Caco-2 (cell line): ENCODE measurements at regions not wholly inside any gene's neighbourhood (a gene's known extent, or its start where the extent isn't known, plus 50 kb on each side); places are given as distances from the start of the nearest gene placed in this dataset.

Experiments
- BruUV-seq: library from RNA; stranded (reverse); fragments of 400-500 nt; replicated peaks from 2 replicates; lab custom pipeline; 2021; lab: Mats Ljungman, UMichigan
- CTCF ChIA-PET: fragments of 300-600 bp; sonication (Branson Sonifier 250); formaldehyde crosslinking; loops from one replicate; lab custom pipeline; 2022; ENCODE audit warnings: antibody characterized with exemption; lab: Charles Lee
- POLR2A ChIA-PET: fragments of 300-600 bp; sonication (Branson Sonifier 250); formaldehyde crosslinking; loops from one replicate; lab custom pipeline; 2022; ENCODE audit warnings: antibody characterized with exemption; lab: Charles Lee
- DNase-seq, 2 experiments: peaks; one replicate each; pipeline versions ENCODE4 v3.0.0 to v3.0.0-alpha.2; 2020 to 2022
- H3K27me3 ChIP-seq: replicated peaks from 2 replicates; pipeline ENCODE4 v1.6.0; 2011; ENCODE audit warnings: low read length; ENCODE audit not compliant: control insufficient read depth, insufficient read depth
- H3K36me3 ChIP-seq: 2 replicates; pipeline ENCODE4 v1.5.1; 2011; ENCODE audit warnings: low read length; ENCODE audit not compliant: control insufficient read depth, insufficient read depth
- H3K4me1 ChIP-seq: fragments of 250-450 bp; sonication (Bioruptor Pico); 2 replicates; pipeline ENCODE4 v1.5.1; 2020; ENCODE audit warnings: mild to moderate bottlenecking
- H3K4me3 ChIP-seq: 2 replicates; pipeline ENCODE4 v1.5.1; 2011; ENCODE audit warnings: low read depth, mild to moderate bottlenecking, control low read depth, low read length
- H3K9me3 ChIP-seq: fragments of 250-450 bp; sonication (Bioruptor Pico); 2 replicates; pipeline ENCODE4 v1.5.1; 2020; ENCODE audit warnings: mild to moderate bottlenecking, moderate library complexity
- H3K27ac Mint-ChIP-seq: one replicate; pipeline ENCODE4 v1.8.0; 2022; ENCODE audit warnings: mixed read lengths; ENCODE audit not compliant: unreplicated experiment
- H3K27me3 Mint-ChIP-seq: one replicate; pipeline ENCODE4 v1.8.0; 2022; ENCODE audit warnings: mixed read lengths; ENCODE audit not compliant: insufficient read depth, unreplicated experiment
- H3K36me3 Mint-ChIP-seq: one replicate; pipeline ENCODE4 v1.8.0; 2022; ENCODE audit warnings: mild to moderate bottlenecking, mixed read lengths; ENCODE audit not compliant: insufficient read depth, unreplicated experiment
- H3K4me1 Mint-ChIP-seq: one replicate; pipeline ENCODE4 v1.8.0; 2022; ENCODE audit warnings: low read depth, mixed read lengths; ENCODE audit not compliant: unreplicated experiment
- H3K4me3 Mint-ChIP-seq: one replicate; pipeline ENCODE4 v1.8.0; 2022; ENCODE audit warnings: mild to moderate bottlenecking, moderate library complexity, mixed read lengths; ENCODE audit not compliant: unreplicated experiment
- H3K9me3 Mint-ChIP-seq: one replicate; pipeline ENCODE4 v1.8.0; 2022; ENCODE audit warnings: mixed read lengths; ENCODE audit not compliant: unreplicated experiment
- CTCF ChIP-seq, 2 experiments: fragments of 200-600 bp in 1 of 2; IDR thresholded peaks; 1 replicate in 1 of 2; 2 replicates in 1 of 2; pipeline versions ENCODE4 v1.5.1 to v1.8.0; 2011 to 2022; ENCODE audit warnings: antibody characterized with exemption in 1 of 2, control low read depth in 1 of 2, inconsistent platforms in 1 of 2, low read depth in 1 of 2, low read length in 1 of 2, mild to moderate bottlenecking in 1 of 2, moderate library complexity in 1 of 2; ENCODE audit not compliant: insufficient read depth in 1 of 2, severe bottlenecking in 1 of 2, unreplicated experiment in 1 of 2
- intact Hi-C: fragments of 100-400 bp; cut with micrococcal nuclease; formaldehyde crosslinking; loops from one replicate; pipeline ENCODE4 v1.10.0; 2022; ENCODE audit not compliant: unreplicated experiment

GRCh38 chr7:68671046-68671445 is 927.2 kb upstream of the AUTS2 start:
- Mint-ChIP-seq H3K9me3 (peaks cover 44% of the 10 kb centered on the region), H3K4me1 (no peaks in the 10 kb centered on the region), H3K36me3 (no peaks in the 10 kb centered on the region), H3K27ac (no peak overlapping the region), H3K27me3 (no peaks in the 10 kb centered on the region), H3K4me3 (no peak overlapping the region)
- DNase-seq: no peak
- intact Hi-C loops: no loop called here
- BruUV-seq: no TSS peak
- CTCF ChIA-PET: no interaction called here
- TF ChIP-seq CTCF (IDR thresholded peaks at IDR 0.05; ENCODE audit: insufficient read depth in 1 of 2, low read depth in 1 of 2, low read length in 1 of 2, severe bottlenecking in 1 of 2, unreplicated experiment in 1 of 2): no peak
- Histone ChIP-seq H3K9me3 (peaks cover 4% of the 10 kb centered on the region), H3K4me3 (no peak overlapping the region), H3K4me1 (no peaks in the 10 kb centered on the region), H3K27me3 (no peaks in the 10 kb centered on the region), H3K36me3 (no peaks in the 10 kb centered on the region)
- POLR2A ChIA-PET: no interaction called here

- Mint-ChIP-seq H3K9me3 (peaks cover 44% of the 10 kb centered on the region), H3K4me3 (no peak overlapping the region), H3K27me3 (no peaks in the 10 kb centered on the region), H3K36me3 (no peaks in the 10 kb centered on the region), H3K27ac (no peak overlapping the region), H3K4me1 (no peaks in the 10 kb centered on the region)
- Histone ChIP-seq H3K27me3 (no peaks in the 10 kb centered on the region), H3K36me3 (no peaks in the 10 kb centered on the region), H3K4me1 (no peaks in the 10 kb centered on the region), H3K9me3 (peaks cover 4% of the 10 kb centered on the region), H3K4me3 (no peak overlapping the region)
- POLR2A ChIA-PET: no interaction called here
- no TSS peak for BruUV-seq
- no peak for TF ChIP-seq CTCF (IDR thresholded peaks at IDR 0.05; ENCODE audit: insufficient read depth in 1 of 2, low read depth in 1 of 2, low read length in 1 of 2, severe bottlenecking in 1 of 2, unreplicated experiment in 1 of 2)
- CTCF ChIA-PET: no interaction called here
- DNase-seq: no peak
- intact Hi-C loops: no loop called here
These were observed 926.6 kb upstream of the AUTS2 start for GRCh38 chr7:68671671-68672070.

DNA sequence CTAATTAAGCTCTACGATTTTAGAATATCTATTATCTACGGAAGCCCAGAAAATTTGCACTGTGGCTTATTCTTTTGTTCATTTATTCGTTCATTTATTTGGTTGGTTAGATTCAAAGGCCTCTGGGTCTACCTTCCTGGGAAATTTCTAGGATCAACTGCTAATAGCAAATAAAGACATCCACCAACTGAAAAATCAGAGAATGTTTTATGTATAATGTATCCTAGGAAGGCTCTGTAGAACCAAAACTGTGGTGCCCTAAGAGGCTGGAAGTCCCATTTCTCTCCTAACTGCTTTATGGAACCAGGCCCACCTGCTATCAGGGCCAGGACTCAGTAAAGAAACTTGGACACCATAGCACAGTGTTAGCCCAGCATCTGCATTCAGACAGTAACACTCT is 923.4 kb upstream of the AUTS2 start:
- POLR2A ChIA-PET: no interaction called here
- no peak for TF ChIP-seq CTCF (IDR thresholded peaks at IDR 0.05; ENCODE audit: insufficient read depth in 1 of 2, low read depth in 1 of 2, low read length in 1 of 2, severe bottlenecking in 1 of 2, unreplicated experiment in 1 of 2)
- Histone ChIP-seq H3K27me3 (no peaks in the 10 kb centered on the region), H3K4me1 (no peaks in the 10 kb centered on the region), H3K36me3 (no peaks in the 10 kb centered on the region), H3K9me3 (peaks cover 4% of the 10 kb centered on the region), H3K4me3 (no peak overlapping the region)
- H3K27ac Mint-ChIP-seq: no peak overlapping the region
- H3K27me3 Mint-ChIP-seq: no peaks in the 10 kb centered on the region
- H3K4me3 Mint-ChIP-seq: no peak overlapping the region
- no peak for DNase-seq
- H3K9me3 Mint-ChIP-seq: peaks cover 31% of the 10 kb centered on the region
- H3K36me3 Mint-ChIP-seq: no peaks in the 10 kb centered on the region
- no TSS peak for BruUV-seq
- intact Hi-C loops: no loop called here
- CTCF ChIA-PET: no interaction called here
- H3K4me1 Mint-ChIP-seq: no peaks in the 10 kb centered on the region
